HL-60 (cell line): ENCODE measurements at regions not wholly inside any gene's neighbourhood (a gene's known extent, or its start where the extent isn't known, plus 50 kb on each side); places are given as distances from the start of the nearest gene placed in this dataset.

Source experiments
- DNase-seq, 2 experiments: peaks; one replicate each; pipeline ENCODE4 v3.0.0-alpha.2; 2010 to 2020; ENCODE audit warnings: low read depth in 1 of 2, low spot score in 1 of 2
- H3K27ac ChIP-seq: fragments of 250-450 bp; sonication (Bioruptor Pico); replicated peaks from 2 replicates; pipeline ENCODE4 v1.5.1; 2020; ENCODE audit warnings: mild to moderate bottlenecking, moderate library complexity
- H3K27me3 ChIP-seq: fragments of 250-450 bp; sonication (Bioruptor Pico); 2 replicates; pipeline ENCODE4 v1.5.1; 2021; ENCODE audit warnings: mild to moderate bottlenecking, moderate library complexity; ENCODE audit not compliant: insufficient read depth, poor library complexity, severe bottlenecking
- H3K4me3 ChIP-seq: replicated peaks from 2 replicates; pipeline ENCODE4 v1.5.1; 2011; ENCODE audit warnings: mild to moderate bottlenecking, control low read depth, low read length; ENCODE audit not compliant: insufficient read depth
- GABPA ChIP-seq: IDR thresholded peaks from 2 replicates; pipeline ENCODE4 v1.6.1; 2012; ENCODE audit warnings: low read depth
- POLR2AphosphoS5 ChIP-seq: IDR thresholded peaks from 2 replicates; pipeline ENCODE4 v1.6.1; 2012; ENCODE audit warnings: low read depth
- SPI1 ChIP-seq: IDR thresholded peaks from 2 replicates; pipeline ENCODE4 v1.6.1; 2012; ENCODE audit warnings: low read depth, mild to moderate bottlenecking, borderline replicate concordance
- TF ChIP-seq, protein P1 (sequence below): IDR thresholded peaks from 2 replicates; pipeline ENCODE4 v1.6.1; 2012; ENCODE audit warnings: low read depth; ENCODE audit not compliant: insufficient replicate concordance
- TF ChIP-seq, protein P2 (sequence below): IDR thresholded peaks from one replicate; pipeline ENCODE4 v1.5.1; 2011; ENCODE audit warnings: low read length, control low read depth, inconsistent platforms; ENCODE audit not compliant: insufficient read depth

DNA sequence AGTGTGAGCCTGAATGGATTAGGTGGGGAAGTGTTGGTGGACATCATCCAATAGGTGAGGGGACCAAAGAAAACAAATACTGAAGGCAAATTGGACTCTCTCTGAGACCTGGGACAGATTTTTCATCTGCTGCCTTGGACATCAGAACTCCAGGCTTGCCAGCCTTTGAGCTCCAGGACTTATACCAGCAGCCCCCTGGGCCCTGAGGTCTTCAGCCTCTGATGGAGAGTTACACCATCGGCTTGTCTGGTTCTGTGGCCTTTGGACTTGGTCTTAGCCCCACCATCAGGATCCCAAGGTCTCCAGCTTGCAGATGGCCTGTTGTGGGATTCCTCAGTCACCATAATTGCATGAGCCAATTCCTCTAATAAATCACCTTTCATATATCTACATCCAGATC is 80.8 kb upstream of the SLC8A3 start:
- Histone ChIP-seq H3K27ac (no peak overlapping the region), H3K4me3 (no peak overlapping the region), H3K27me3 (no peaks in the 10 kb centered on the region)
- no peak for DNase-seq
- TF ChIP-seq, protein P1, sequence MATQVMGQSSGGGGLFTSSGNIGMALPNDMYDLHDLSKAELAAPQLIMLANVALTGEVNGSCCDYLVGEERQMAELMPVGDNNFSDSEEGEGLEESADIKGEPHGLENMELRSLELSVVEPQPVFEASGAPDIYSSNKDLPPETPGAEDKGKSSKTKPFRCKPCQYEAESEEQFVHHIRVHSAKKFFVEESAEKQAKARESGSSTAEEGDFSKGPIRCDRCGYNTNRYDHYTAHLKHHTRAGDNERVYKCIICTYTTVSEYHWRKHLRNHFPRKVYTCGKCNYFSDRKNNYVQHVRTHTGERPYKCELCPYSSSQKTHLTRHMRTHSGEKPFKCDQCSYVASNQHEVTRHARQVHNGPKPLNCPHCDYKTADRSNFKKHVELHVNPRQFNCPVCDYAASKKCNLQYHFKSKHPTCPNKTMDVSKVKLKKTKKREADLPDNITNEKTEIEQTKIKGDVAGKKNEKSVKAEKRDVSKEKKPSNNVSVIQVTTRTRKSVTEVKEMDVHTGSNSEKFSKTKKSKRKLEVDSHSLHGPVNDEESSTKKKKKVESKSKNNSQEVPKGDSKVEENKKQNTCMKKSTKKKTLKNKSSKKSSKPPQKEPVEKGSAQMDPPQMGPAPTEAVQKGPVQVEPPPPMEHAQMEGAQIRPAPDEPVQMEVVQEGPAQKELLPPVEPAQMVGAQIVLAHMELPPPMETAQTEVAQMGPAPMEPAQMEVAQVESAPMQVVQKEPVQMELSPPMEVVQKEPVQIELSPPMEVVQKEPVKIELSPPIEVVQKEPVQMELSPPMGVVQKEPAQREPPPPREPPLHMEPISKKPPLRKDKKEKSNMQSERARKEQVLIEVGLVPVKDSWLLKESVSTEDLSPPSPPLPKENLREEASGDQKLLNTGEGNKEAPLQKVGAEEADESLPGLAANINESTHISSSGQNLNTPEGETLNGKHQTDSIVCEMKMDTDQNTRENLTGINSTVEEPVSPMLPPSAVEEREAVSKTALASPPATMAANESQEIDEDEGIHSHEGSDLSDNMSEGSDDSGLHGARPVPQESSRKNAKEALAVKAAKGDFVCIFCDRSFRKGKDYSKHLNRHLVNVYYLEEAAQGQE = no peak
- TF ChIP-seq, protein P2, sequence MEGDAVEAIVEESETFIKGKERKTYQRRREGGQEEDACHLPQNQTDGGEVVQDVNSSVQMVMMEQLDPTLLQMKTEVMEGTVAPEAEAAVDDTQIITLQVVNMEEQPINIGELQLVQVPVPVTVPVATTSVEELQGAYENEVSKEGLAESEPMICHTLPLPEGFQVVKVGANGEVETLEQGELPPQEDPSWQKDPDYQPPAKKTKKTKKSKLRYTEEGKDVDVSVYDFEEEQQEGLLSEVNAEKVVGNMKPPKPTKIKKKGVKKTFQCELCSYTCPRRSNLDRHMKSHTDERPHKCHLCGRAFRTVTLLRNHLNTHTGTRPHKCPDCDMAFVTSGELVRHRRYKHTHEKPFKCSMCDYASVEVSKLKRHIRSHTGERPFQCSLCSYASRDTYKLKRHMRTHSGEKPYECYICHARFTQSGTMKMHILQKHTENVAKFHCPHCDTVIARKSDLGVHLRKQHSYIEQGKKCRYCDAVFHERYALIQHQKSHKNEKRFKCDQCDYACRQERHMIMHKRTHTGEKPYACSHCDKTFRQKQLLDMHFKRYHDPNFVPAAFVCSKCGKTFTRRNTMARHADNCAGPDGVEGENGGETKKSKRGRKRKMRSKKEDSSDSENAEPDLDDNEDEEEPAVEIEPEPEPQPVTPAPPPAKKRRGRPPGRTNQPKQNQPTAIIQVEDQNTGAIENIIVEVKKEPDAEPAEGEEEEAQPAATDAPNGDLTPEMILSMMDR = no peak
- no peak for TF ChIP-seq GABPA
- no peak for TF ChIP-seq SPI1
- TF ChIP-seq POLR2AphosphoS5 = no peak

DNA sequence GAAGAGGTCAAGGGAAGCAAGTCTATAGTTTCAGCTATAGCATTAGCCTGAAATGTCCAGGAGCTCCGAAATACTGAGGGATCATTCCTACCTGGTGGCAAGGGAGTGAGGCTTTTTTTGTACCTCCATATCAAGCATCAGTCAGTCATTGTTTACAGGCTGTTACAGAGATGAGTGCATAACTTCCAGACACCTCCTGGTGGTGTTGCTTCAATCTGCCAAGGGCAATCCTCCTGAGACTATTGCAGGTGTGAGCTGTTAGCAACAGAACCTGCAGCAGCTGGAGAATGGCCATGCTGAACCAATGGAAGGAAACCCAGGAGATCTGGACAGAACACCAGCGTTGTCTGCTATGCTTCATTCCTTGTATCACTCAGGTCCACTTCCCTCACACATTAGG is 80.0 kb upstream of the SLC8A3 start:
- H3K27ac ChIP-seq = no peak overlapping the region
- TF ChIP-seq, protein P2 = no peak
- TF ChIP-seq POLR2AphosphoS5 (no peak), GABPA (no peak), SPI1 (no peak)
- TF ChIP-seq, protein P1 = no peak
- H3K4me3 ChIP-seq = no peak overlapping the region
- no peak for DNase-seq
- H3K27me3 ChIP-seq = no peaks in the 10 kb centered on the region

DNA sequence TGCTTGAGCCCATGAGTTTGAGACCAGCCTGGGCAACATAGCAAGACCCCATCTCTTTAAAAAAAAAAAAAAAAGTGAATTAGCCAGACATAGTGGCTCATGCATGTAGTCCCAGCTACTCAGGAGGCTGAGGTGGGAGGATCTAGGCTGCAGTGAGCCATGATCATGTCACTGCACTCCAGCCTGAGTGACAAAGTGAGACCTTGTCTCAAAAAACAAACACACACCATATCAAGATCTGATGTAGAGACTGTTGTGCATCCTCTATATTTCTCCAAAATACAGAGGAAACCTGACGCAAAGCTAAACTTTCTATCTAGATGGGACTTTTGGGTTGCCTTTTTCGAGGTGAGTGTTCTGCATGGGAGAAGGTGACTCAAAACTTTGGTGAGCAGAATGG is 77.4 kb upstream of the SLC8A3 start:
- no peak overlapping the region for H3K4me3 ChIP-seq
- TF ChIP-seq SPI1 (no peak), GABPA (no peak), POLR2AphosphoS5 (no peak)
- TF ChIP-seq, protein P2 = no peak
- TF ChIP-seq, protein P1 = no peak
- no peak for DNase-seq
- no peaks in the 10 kb centered on the region for H3K27me3 ChIP-seq
- no peak overlapping the region for H3K27ac ChIP-seq
